HUES64 (cell line): ENCODE measurements at regions not wholly inside any gene's neighbourhood (a gene's known extent, or its start where the extent isn't known, plus 50 kb on each side); places are given as distances from the start of the nearest gene placed in this dataset.

Source experiments
- H3K27ac ChIP-seq: 2 replicates; pipeline ENCODE4 v1.7.0; 2013; ENCODE audit warnings: low read depth, low read length, inconsistent platforms
- H3K27me3 ChIP-seq: 2 replicates; pipeline ENCODE4 v1.6.1; 2013; ENCODE audit warnings: mild to moderate bottlenecking, low read length; ENCODE audit not compliant: insufficient read depth
- H3K36me3 ChIP-seq: 2 replicates; pipeline ENCODE4 v1.6.1; 2013; ENCODE audit warnings: mild to moderate bottlenecking, low read length; ENCODE audit not compliant: insufficient read depth
- H3K4me1 ChIP-seq: 2 replicates; pipeline ENCODE4 v1.6.1; 2013; ENCODE audit warnings: mild to moderate bottlenecking, low read length, moderate library complexity; ENCODE audit not compliant: insufficient read depth
- H3K4me3 ChIP-seq: 2 replicates; pipeline ENCODE4 v1.5.1; 2013; ENCODE audit warnings: mild to moderate bottlenecking, low read length, moderate library complexity
- H3K9ac ChIP-seq: 2 replicates; pipeline ENCODE4 v1.6.1; 2013; ENCODE audit warnings: mild to moderate bottlenecking, low read depth, low read length
- H3K9me3 ChIP-seq: 2 replicates; pipeline ENCODE4 v1.6.1; 2013; ENCODE audit warnings: low read depth, low read length; ENCODE audit not compliant: insufficient read depth
- WGBS: fragments of 150-250, 120-280 bp; methylation state at CpG from one replicate; pipeline ENCODE4 v1.1.7; 2013; ENCODE audit warnings: missing lambda C conversion rate; 5-methylcytosine and 5-hydroxymethylcytosine counted together

DNA sequence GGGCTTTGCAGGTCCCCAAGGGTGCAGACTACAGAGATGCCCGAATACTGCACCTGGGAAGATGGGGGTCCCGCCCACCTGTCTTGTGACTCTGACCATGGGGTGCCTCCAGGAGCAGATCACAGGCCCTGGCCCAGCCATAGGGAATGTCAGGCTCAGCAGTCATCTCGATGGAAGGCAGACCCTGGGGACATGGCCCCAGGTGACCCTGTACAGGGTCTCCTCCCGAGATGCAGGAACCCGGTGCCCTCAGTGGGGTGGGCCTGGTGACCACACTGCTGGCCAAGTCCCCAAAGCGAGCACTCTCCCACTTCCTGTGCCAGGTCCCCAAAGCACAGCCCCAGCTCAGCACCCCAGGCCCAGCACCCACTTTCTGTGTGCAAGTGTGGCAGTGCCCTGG lies 903.7 kb upstream of the USP15 start:
- Histone ChIP-seq H3K9ac (no peak overlapping the region), H3K4me3 (no peak overlapping the region), H3K27me3 (no peaks in the 10 kb centered on the region), H3K36me3 (no peaks in the 10 kb centered on the region), H3K27ac (no peak overlapping the region), H3K9me3 (peaks cover 14% of the 10 kb centered on the region; the same call in 1 of the 2 replicates), H3K4me1 (no peaks in the 10 kb centered on the region)
- 92% methylated on average over 6 of the region's 6 CpGs for WGBS

DNA sequence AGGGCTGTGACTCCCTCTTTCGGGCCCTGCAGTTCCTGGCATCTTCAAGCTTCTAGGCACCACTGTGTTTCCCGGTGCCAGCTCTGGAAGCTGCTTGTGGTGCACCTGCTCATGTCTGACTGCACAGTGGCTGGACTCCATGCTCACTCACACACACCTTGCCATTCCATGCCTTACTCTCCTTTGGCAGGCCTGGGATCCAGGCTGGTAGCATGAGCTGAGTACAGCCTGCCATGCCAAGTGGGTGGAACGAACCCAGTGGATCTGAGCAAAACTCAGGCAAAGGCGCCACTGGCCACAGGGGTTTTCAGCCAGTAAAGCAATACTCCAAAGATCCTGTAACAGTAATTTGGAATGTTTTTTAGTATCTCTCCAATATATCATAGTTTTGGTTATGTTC lies 902.7 kb upstream of the USP15 start:
- no peak overlapping the region for H3K4me3 ChIP-seq
- no peaks in the 10 kb centered on the region for H3K4me1 ChIP-seq
- 94% methylated on average over 4 of the region's 4 CpGs for WGBS
- no peak overlapping the region for H3K9ac ChIP-seq
- no peaks in the 10 kb centered on the region for H3K36me3 ChIP-seq
- H3K27ac ChIP-seq = no peak overlapping the region
- H3K27me3 ChIP-seq = no peaks in the 10 kb centered on the region
- H3K9me3 ChIP-seq = peaks cover 14% of the 10 kb centered on the region; the same call in 1 of the 2 replicates

DNA sequence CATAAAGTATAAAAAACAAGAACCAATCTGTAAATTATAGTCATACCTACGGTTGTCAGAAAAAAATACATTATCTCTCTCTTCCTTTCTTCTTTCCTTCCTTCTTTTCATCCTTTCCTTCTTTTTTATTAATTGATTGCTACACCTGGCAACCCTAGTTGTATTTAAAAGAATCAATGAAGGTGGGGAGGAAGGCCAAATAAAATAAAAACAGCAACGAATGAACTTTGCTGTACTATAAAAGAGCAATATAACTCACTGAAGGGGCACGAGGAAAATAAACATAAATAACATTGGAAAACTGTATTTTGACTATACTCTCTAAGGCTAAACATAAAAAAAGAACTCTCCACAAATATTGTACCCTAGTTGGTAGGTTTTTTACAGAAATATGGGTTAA lies 898.2 kb upstream of the USP15 start:
- Histone ChIP-seq H3K27ac (no peak overlapping the region), H3K9ac (no peak overlapping the region), H3K4me1 (no peaks in the 10 kb centered on the region), H3K9me3 (0 out of 2 replicates have a peak, but pooled peaks cover 3% of the 10 kb centered on the region), H3K36me3 (no peaks in the 10 kb centered on the region), H3K4me3 (no peak overlapping the region), H3K27me3 (no peaks in the 10 kb centered on the region)
- WGBS = 86% methylated on average over 1 of the region's 3 CpGs

DNA sequence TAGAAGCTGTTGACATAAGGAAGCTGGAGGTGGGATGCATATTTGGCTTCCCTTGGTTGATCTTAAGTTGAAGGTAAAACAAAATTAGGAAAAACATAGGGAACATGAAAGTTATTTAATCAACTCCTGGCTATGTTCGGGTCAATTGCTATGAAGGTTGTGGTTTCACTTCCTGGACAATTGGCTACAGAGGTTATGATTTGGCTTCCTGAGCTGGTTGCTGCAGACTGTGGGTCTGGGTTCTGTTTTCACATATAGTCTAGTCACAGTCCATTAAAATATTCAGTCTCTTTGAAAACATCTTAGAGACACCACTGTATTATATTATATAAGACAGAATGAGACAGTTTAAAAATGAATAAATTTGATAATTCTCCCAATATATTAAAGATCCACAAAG lies 895.2 kb upstream of the USP15 start:
- no peak overlapping the region for H3K4me3 ChIP-seq
- no peaks in the 10 kb centered on the region for H3K4me1 ChIP-seq
- no peak overlapping the region for H3K9ac ChIP-seq
- no peaks in the 10 kb centered on the region for H3K27me3 ChIP-seq
- no peaks in the 10 kb centered on the region for H3K9me3 ChIP-seq
- H3K36me3 ChIP-seq = no peaks in the 10 kb centered on the region
- no peak overlapping the region for H3K27ac ChIP-seq
- 94% methylated on average over 1 of the region's 1 CpG for WGBS

DNA sequence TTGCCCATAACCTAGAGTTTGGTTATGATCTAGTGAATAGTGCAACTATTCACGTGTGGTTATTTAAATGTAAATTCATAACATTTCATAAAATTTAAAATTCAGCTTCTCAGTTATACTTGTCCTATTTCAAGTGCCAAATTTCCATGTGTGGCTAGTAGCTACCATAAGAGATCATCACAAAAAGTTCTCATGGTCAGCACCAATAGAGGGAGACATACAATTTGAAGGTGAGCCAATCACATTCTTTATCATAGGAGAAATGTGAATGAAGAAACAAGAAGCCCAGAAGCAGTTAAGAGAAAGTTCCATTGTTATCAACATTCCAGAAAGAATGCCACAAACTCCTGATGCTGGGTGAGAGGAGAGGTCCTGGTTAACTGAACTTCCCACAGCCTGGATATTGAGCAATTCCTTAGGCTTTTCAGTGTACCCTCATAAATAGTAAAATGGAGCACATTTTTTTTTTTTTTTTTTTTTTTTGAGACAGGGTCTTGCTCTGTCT lies 892.9 kb upstream of the USP15 start:
- no peak overlapping the region for H3K27ac ChIP-seq
- H3K27me3 ChIP-seq = no peaks in the 10 kb centered on the region
- H3K9ac ChIP-seq = no peak overlapping the region
- WGBS = no CpG with 5 or more reads among the region's 1 CpG
- H3K4me3 ChIP-seq = no peak overlapping the region
- no peaks in the 10 kb centered on the region for H3K36me3 ChIP-seq
- no peaks in the 10 kb centered on the region for H3K4me1 ChIP-seq
- no peaks in the 10 kb centered on the region for H3K9me3 ChIP-seq

DNA sequence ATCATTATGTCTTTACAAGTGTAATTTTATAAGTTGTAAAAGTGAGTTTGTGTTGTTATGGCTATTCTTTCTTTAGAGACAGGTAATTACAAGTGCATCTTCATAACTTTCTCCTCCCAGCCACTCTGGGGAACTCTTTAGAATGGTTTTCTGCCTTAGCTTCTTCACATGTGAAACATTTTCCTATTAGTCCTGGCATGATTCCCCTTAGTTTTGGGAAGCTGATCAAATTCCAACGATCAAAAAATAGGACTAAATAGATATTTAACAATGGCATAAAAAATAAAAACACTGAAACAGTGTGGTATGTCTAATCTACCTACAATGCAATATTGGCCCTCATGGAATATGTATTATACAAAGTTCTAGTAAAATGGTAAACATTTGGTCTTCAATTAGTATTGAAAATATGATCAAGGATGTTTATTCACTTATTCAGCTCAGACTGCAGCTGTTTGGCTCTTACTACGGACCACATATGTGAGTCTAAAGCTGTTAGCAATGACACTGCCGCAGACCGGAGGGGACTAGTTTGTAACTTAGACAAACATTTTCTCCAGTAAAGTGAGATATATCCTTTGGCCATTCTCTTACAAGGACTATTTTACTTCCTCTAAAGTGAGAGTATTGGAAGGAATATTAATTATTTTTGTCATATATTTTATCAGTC lies 890.8 kb upstream of the USP15 start:
- WGBS = 98% methylated on average over 3 of the region's 4 CpGs
- Histone ChIP-seq H3K4me3 (no peak overlapping the region), H3K9ac (no peak overlapping the region), H3K4me1 (no peaks in the 10 kb centered on the region), H3K36me3 (no peaks in the 10 kb centered on the region), H3K9me3 (no peaks in the 10 kb centered on the region), H3K27ac (no peak overlapping the region), H3K27me3 (no peaks in the 10 kb centered on the region)

DNA sequence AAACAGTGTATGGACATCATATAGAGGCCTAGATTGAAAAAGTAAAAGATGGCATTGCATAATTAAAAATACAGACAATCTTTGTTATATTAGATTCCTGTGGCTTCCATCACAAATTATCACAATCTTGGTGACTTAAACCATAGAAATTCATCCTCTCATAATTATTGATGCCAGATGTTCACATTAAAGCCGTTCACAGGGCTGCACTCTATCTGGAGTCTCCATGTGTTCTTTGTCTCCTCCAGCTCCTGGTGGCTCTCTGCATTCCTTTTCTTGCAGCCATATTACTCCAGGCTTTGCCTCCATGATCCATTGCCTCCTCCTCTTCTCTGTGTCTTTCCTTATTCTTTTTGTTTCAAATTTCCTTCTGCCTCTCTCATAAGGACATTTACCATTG lies 875.7 kb upstream of the USP15 start:
- Histone ChIP-seq H3K9me3 (peaks cover 28% of the 10 kb centered on the region), H3K36me3 (no peaks in the 10 kb centered on the region), H3K27ac (no peak overlapping the region), H3K27me3 (no peaks in the 10 kb centered on the region), H3K9ac (no peak overlapping the region), H3K4me3 (no peak overlapping the region), H3K4me1 (no peaks in the 10 kb centered on the region)
- 92% methylated on average over 1 of the region's 1 CpG for WGBS

DNA sequence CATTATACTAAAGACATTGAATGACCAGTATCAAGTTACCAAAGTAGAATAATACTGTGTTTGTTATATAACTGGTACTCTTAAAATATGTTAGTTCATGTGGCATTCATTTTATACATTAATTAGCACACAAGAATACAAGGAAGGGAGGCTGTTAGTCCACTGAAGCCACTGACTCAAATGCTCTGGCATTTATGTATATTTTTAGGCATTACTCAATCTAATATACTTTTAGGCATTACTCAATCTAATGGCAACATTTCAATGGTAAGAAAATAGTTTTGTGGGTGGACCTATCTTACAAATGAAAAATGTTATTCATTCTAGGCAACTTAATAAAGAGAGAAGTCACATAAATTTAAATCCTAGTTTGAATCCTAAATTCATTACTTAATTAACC lies 874.4 kb upstream of the USP15 start:
- H3K27ac ChIP-seq = no peak overlapping the region
- no peak overlapping the region for H3K4me3 ChIP-seq
- no peaks in the 10 kb centered on the region for H3K4me1 ChIP-seq
- no peaks in the 10 kb centered on the region for H3K36me3 ChIP-seq
- no peaks in the 10 kb centered on the region for H3K27me3 ChIP-seq
- peaks cover 28% of the 10 kb centered on the region for H3K9me3 ChIP-seq
- no peak overlapping the region for H3K9ac ChIP-seq

DNA sequence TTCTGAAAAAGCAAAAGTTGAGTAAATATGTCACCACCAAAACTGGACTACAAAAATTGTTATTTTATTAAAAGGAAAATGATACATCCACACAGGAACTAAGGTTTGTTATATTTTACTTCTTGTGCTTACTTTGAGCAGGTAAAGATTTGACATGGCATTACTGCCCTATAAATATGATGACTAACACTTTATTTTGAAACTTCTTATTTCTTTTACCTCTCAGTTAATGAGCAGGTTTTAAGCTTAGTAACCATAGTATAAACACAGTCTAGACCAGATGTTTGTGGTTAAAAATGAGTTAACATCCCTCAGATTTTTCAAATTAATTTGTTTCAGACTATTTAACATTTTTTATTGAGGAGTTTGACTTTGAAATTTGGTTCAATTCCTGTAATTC lies 862.5 kb upstream of the USP15 start:
- Histone ChIP-seq H3K27me3 (no peaks in the 10 kb centered on the region), H3K36me3 (no peaks in the 10 kb centered on the region), H3K27ac (no peak overlapping the region), H3K9ac (no peak overlapping the region), H3K4me1 (no peaks in the 10 kb centered on the region), H3K9me3 (peaks cover 16% of the 10 kb centered on the region; the same call in 1 of the 2 replicates), H3K4me3 (no peak overlapping the region)

DNA sequence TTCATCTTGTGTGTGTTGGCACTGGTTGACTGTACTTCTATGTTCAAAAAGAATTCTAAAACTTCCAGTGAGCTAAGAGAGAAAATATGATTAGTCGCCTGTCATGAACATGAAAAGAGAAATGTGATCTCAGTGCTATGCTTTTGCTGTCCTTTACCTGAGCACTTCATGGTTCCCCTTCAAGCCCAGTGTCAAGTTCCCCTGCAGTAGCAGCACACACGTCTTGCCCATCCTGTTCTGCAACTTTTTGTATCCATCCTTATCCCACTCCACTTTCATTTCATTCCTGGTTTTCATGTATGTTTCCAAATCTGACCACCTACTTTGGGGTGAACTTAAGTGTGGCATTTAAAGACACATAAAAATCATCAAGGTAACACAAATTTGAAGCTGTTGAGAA lies 848.0 kb upstream of the USP15 start:
- 72% methylated on average over 2 of the region's 2 CpGs for WGBS
- no peak overlapping the region for H3K4me3 ChIP-seq
- H3K27ac ChIP-seq = no peak overlapping the region
- no peaks in the 10 kb centered on the region for H3K36me3 ChIP-seq
- H3K4me1 ChIP-seq = no peaks in the 10 kb centered on the region; the same call in 1 of the 2 replicates
- no peaks in the 10 kb centered on the region for H3K27me3 ChIP-seq
- no peak overlapping the region for H3K9ac ChIP-seq
- H3K9me3 ChIP-seq = no peaks in the 10 kb centered on the region

DNA sequence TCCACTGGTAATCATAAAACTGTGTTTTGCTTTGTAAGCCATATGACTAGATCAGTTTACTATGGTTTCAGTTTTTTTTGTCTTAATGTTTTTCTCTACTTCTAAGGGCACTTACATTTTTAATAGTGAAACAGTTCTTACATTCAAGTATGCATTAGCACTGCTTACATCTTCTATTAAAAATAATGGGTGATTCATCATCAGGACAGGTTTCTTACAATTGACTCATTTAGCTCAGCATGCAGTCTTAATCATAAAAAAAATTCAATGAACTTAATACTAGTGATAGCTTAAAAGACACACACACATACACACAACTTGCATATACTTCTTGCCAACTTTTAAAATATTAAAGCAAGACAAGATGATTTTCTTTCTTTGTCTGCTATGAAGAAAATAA lies 845.7 kb upstream of the USP15 start:
- Histone ChIP-seq H3K36me3 (no peaks in the 10 kb centered on the region), H3K9me3 (no peaks in the 10 kb centered on the region), H3K27ac (no peak overlapping the region), H3K4me1 (no peaks in the 10 kb centered on the region; the same call in 1 of the 2 replicates), H3K27me3 (no peaks in the 10 kb centered on the region), H3K4me3 (no peak overlapping the region), H3K9ac (no peak overlapping the region)

DNA sequence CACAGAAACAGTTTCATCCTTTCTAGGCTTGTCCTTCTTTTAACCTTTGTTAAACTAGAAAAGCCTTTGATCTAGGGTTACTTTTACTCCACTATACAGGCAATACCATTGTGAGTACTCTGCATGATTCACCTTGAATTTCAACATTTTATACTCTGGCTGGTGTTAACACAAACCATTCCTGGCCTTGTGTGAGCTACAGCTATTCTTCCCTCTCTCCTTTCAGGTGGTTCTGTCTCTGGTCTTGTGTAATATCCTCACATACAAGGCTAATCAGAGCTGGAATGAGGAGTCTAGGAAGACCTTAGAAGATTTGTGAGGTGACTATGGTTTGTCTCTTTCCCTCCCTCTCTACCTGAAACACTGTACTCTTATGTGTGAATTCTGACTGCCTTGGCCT lies 837.4 kb upstream of the USP15 start:
- H3K4me3 ChIP-seq = no peak overlapping the region
- no peaks in the 10 kb centered on the region for H3K4me1 ChIP-seq
- no peak overlapping the region for H3K9ac ChIP-seq
- no peaks in the 10 kb centered on the region for H3K27me3 ChIP-seq
- no peaks in the 10 kb centered on the region for H3K36me3 ChIP-seq
- H3K9me3 ChIP-seq = peaks cover 16% of the 10 kb centered on the region; the same call in 1 of the 2 replicates
- no peak overlapping the region for H3K27ac ChIP-seq
